Vagina (tissue), 2 donors: ENCODE measurements at regions not wholly inside any gene's neighbourhood (a gene's known extent, or its start where the extent isn't known, plus 50 kb on each side); places are given as distances from the start of the nearest gene placed in this dataset.

Source experiments
- DNase-seq, 2 donors: peaks; one replicate each; pipeline ENCODE4 v3.0.0-alpha.2; 2017; ENCODE audit errors: extremely low spot score in 2 of 2
- H3K27ac ChIP-seq: fragments of 200-600 bp; sonication (generic); one replicate; pipeline ENCODE4 v1.5.1; 2019
- H3K27me3 ChIP-seq: fragments of 200-600 bp; sonication (generic); one replicate; pipeline ENCODE4 v1.5.1; 2019
- H3K36me3 ChIP-seq, 2 donors: fragments of 200-600 bp; sonication (generic); one replicate each; pipeline ENCODE4 v1.5.1; 2017 to 2019
- H3K4me1 ChIP-seq: fragments of 200-600 bp; sonication (generic); one replicate; pipeline ENCODE4 v1.5.1; 2019
- H3K4me3 ChIP-seq, 2 donors: fragments of 200-600 bp; sonication (generic); 1 replicate in 1 of 2; 2 replicates in 1 of 2; pipeline ENCODE4 v1.5.1; 2016 to 2019
- H3K9me3 ChIP-seq: fragments of 200-600 bp; sonication (generic); one replicate; pipeline ENCODE4 v1.5.1; 2019
- POLR2A ChIP-seq, 2 donors: fragments of 450-650 bp; IDR thresholded peaks; one replicate each; pipeline ENCODE4 v1.6.1; 2017; ENCODE audit warnings: antibody characterized with exemption in 2 of 2, mild to moderate bottlenecking in 2 of 2, moderate library complexity in 2 of 2
- POLR2AphosphoS5 ChIP-seq, 2 donors: sonication (generic); formaldehyde crosslinking; IDR thresholded peaks; one replicate each; pipeline ENCODE4 v1.9.0; 2017; ENCODE audit warnings: antibody characterized with exemption in 2 of 2, mild to moderate bottlenecking in 2 of 2, low read depth in 1 of 2; ENCODE audit not compliant: insufficient read depth in 1 of 2
- intact Hi-C: fragments of 100-400 bp; cut with DNase I; formaldehyde crosslinking; loops from one replicate; pipeline ENCODE4 v1.15.1; 2023
- TF ChIP-seq, protein P1 (sequence below), 3 experiments: fragments of 450-650 bp in 2 of 3; fragments of 200-600 bp in 1 of 3; sonication (generic) in 1 of 3; IDR thresholded peaks; one replicate each; pipeline ENCODE4 v1.5.1; 2017 to 2019; ENCODE audit warnings: antibody characterized with exemption in 3 of 3, mild to moderate bottlenecking in 2 of 3, moderate library complexity in 2 of 3

DNA sequence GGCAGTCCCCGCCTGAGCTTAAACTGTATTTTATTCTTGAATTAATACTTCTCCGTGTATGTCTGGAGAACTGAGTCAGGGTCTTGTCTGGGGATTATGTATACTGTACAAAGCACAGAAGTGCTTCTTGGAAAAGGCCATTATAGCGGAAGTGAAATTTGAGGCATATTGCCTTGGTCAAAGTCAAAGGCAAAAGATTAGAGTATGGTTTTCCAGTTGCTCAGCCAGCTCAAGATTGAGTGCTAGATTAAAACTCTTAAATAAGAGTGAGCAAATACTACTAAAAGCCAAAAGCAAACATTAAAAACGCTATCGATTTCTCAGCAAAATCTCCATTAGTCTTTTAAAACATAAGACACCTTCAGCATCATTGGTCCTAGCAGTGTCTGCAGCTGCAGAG lies 207.7 kb upstream of the MAN1A1 start:
- intact Hi-C loops: no loop called here

GRCh38 chr6:119552021-119552420 lies 202.5 kb upstream of the MAN1A1 start:
- H3K9me3 ChIP-seq: no peaks in the 10 kb centered on the region
- no peak overlapping the region for H3K27ac ChIP-seq
- H3K27me3 ChIP-seq: no peaks in the 10 kb centered on the region
- H3K4me3 ChIP-seq: no peak overlapping the region
- H3K36me3 ChIP-seq: no peaks in the 10 kb centered on the region
- no peak for DNase-seq
- H3K4me1 ChIP-seq: no peaks in the 10 kb centered on the region
- TF ChIP-seq POLR2AphosphoS5 (IDR thresholded peaks at IDR 0.05; ENCODE audit: insufficient read depth in 1 of 2, low read depth in 1 of 2): no peak
- TF ChIP-seq, protein P1, sequence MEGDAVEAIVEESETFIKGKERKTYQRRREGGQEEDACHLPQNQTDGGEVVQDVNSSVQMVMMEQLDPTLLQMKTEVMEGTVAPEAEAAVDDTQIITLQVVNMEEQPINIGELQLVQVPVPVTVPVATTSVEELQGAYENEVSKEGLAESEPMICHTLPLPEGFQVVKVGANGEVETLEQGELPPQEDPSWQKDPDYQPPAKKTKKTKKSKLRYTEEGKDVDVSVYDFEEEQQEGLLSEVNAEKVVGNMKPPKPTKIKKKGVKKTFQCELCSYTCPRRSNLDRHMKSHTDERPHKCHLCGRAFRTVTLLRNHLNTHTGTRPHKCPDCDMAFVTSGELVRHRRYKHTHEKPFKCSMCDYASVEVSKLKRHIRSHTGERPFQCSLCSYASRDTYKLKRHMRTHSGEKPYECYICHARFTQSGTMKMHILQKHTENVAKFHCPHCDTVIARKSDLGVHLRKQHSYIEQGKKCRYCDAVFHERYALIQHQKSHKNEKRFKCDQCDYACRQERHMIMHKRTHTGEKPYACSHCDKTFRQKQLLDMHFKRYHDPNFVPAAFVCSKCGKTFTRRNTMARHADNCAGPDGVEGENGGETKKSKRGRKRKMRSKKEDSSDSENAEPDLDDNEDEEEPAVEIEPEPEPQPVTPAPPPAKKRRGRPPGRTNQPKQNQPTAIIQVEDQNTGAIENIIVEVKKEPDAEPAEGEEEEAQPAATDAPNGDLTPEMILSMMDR (IDR thresholded peaks at IDR 0.05): no peak
- no peak for TF ChIP-seq POLR2A (IDR thresholded peaks at IDR 0.05)
- intact Hi-C loops: no loop called here

More for the DNA sequence above, 207.7 kb upstream of the MAN1A1 start:
- Histone ChIP-seq H3K4me1 (no peaks in the 10 kb centered on the region), H3K36me3 (no peaks in the 10 kb centered on the region), H3K9me3 (no peaks in the 10 kb centered on the region), H3K4me3 (no peak overlapping the region), H3K27me3 (no peaks in the 10 kb centered on the region), H3K27ac (no peak overlapping the region)
- no peak for DNase-seq
- TF ChIP-seq, protein P1 (IDR thresholded peaks at IDR 0.05): no peak
- no peak for TF ChIP-seq POLR2AphosphoS5 (IDR thresholded peaks at IDR 0.05; ENCODE audit: insufficient read depth in 1 of 2, low read depth in 1 of 2)
- no peak for TF ChIP-seq POLR2A (IDR thresholded peaks at IDR 0.05)

DNA sequence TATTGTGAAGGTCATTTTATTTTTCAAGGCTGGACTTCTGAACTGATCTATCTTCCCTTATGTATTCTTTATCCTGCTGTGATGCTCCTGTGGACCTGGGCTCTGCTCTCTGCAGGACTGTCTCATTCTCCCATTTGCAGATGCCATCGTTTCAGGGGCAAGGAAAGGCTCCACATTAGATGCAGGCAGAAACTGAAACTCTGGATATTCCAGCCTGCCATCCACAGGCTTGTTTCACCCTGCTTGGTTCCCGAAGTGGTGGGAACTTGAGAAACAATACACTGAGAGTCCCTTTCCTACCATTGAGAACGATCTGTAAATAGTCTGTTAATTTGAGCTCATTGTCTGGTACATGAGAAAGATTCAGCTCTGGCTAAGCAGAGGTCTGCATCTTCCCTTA lies 197.5 kb upstream of the MAN1A1 start:
- Histone ChIP-seq H3K4me3 (no peak overlapping the region), H3K36me3 (no peaks in the 10 kb centered on the region), H3K27me3 (no peaks in the 10 kb centered on the region), H3K4me1 (peaks cover under 1% of the 10 kb centered on the region), H3K9me3 (no peaks in the 10 kb centered on the region), H3K27ac (no peak overlapping the region)
- intact Hi-C loops: no loop called here
- TF ChIP-seq POLR2A (IDR thresholded peaks at IDR 0.05) (no peak), POLR2AphosphoS5 (IDR thresholded peaks at IDR 0.05; ENCODE audit: insufficient read depth in 1 of 2, low read depth in 1 of 2) (no peak)
- TF ChIP-seq, protein P1 (IDR thresholded peaks at IDR 0.05): no peak
- no peak for DNase-seq

- Histone ChIP-seq H3K4me1 (peaks cover 16% of the 10 kb centered on the region), H3K27me3 (no peaks in the 10 kb centered on the region), H3K9me3 (no peaks in the 10 kb centered on the region), H3K27ac (no peak overlapping the region), H3K4me3 (no peak overlapping the region), H3K36me3 (no peaks in the 10 kb centered on the region)
- TF ChIP-seq POLR2A (IDR thresholded peaks at IDR 0.05) (no peak), POLR2AphosphoS5 (IDR thresholded peaks at IDR 0.05; ENCODE audit: insufficient read depth in 1 of 2, low read depth in 1 of 2) (no peak)
- TF ChIP-seq, protein P1 (IDR thresholded peaks at IDR 0.05): no peak
- no peak for DNase-seq
- intact Hi-C loops: no loop called here
Measured at GRCh38 chr6:119545245-119545644, 195.7 kb upstream of the MAN1A1 start.

GRCh38 chr6:119544325-119545175 lies 195.0 kb upstream of the MAN1A1 start:
- H3K9me3 ChIP-seq: no peaks in the 10 kb centered on the region
- no peaks in the 10 kb centered on the region for H3K36me3 ChIP-seq
- no peak overlapping the region for H3K27ac ChIP-seq
- no peak for TF ChIP-seq POLR2AphosphoS5 (IDR thresholded peaks at IDR 0.05; ENCODE audit: insufficient read depth in 1 of 2, low read depth in 1 of 2)
- TF ChIP-seq POLR2A (IDR thresholded peaks at IDR 0.05): no peak
- TF ChIP-seq, protein P1 (IDR thresholded peaks at IDR 0.05): no peak
- DNase-seq: no peak
- intact Hi-C loops: no loop called here
- peaks cover 19% of the 10 kb centered on the region for H3K4me1 ChIP-seq
- H3K27me3 ChIP-seq: no peaks in the 10 kb centered on the region
- H3K4me3 ChIP-seq: no peak overlapping the region
